HFFc6 (cell line): ENCODE measurements at regions not wholly inside any gene's neighbourhood (a gene's known extent, or its start where the extent isn't known, plus 50 kb on each side); places are given as distances from the start of the nearest gene placed in this dataset.

Source experiments
- DNase-seq: peaks from one replicate; pipeline ENCODE4 v3.0.0-alpha.2; 2018
- H3K27ac Mint-ChIP-seq: 2 replicates; pipeline ENCODE4 v1.8.0; 2020; ENCODE audit warnings: mild to moderate bottlenecking, mixed read lengths
- H3K27me3 Mint-ChIP-seq: 2 replicates; pipeline ENCODE4 v1.8.0; 2021; ENCODE audit warnings: mild to moderate bottlenecking, moderate library complexity, mixed read lengths; ENCODE audit not compliant: insufficient read depth
- H3K36me3 Mint-ChIP-seq: 2 replicates; pipeline ENCODE4 v1.8.0; 2021; ENCODE audit warnings: low read depth, mixed read lengths
- H3K4me1 Mint-ChIP-seq: 2 replicates; pipeline ENCODE4 v1.8.0; 2020; ENCODE audit warnings: low read depth, mixed read lengths
- H3K4me3 Mint-ChIP-seq: 2 replicates; pipeline ENCODE4 v1.8.0; 2020; ENCODE audit warnings: mild to moderate bottlenecking, moderate library complexity, mixed read lengths
- H3K9me3 Mint-ChIP-seq: 2 replicates; pipeline ENCODE4 v1.8.0; 2020; ENCODE audit warnings: mild to moderate bottlenecking, mixed read lengths
- TF ChIP-seq, protein P1 (sequence below): fragments of 200-600 bp; sonication (generic); IDR thresholded peaks from 2 replicates; pipeline ENCODE4 v1.5.0; 2021; ENCODE audit warnings: antibody characterized with exemption, mild to moderate bottlenecking

DNA sequence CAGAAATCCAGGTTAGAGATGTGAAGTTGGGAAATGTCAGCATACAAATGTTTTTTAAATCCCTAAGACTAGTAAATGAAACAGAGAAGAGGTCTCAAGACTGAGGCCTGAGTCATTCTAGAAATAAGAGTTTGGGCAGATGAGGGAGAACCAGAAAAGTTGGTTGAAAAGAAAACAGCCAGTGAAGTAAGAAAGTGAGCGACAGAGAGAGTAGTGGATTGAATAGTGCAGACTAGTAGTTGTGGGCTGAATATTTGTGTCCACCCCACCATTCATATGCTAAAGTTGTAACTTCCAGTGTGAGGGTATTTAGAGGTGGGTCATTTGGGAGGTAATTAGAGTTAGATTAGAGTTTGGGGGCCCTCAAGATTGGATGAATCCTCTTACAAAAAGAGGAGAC is 889.2 kb downstream of the TTLL7 start:
- Mint-ChIP-seq H3K36me3 (peaks cover 4% of the 10 kb centered on the region; the same call in 1 of the 2 replicates), H3K4me3 (no peak overlapping the region), H3K4me1 (no peaks in the 10 kb centered on the region), H3K27me3 (peaks cover 1% of the 10 kb centered on the region; the same call in 1 of the 2 replicates), H3K9me3 (peaks cover 29% of the 10 kb centered on the region), H3K27ac (no peak overlapping the region)
- TF ChIP-seq, protein P1, sequence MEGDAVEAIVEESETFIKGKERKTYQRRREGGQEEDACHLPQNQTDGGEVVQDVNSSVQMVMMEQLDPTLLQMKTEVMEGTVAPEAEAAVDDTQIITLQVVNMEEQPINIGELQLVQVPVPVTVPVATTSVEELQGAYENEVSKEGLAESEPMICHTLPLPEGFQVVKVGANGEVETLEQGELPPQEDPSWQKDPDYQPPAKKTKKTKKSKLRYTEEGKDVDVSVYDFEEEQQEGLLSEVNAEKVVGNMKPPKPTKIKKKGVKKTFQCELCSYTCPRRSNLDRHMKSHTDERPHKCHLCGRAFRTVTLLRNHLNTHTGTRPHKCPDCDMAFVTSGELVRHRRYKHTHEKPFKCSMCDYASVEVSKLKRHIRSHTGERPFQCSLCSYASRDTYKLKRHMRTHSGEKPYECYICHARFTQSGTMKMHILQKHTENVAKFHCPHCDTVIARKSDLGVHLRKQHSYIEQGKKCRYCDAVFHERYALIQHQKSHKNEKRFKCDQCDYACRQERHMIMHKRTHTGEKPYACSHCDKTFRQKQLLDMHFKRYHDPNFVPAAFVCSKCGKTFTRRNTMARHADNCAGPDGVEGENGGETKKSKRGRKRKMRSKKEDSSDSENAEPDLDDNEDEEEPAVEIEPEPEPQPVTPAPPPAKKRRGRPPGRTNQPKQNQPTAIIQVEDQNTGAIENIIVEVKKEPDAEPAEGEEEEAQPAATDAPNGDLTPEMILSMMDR, result no peak
- DNase-seq, result no peak

GRCh38 chr1:83104558-83104957 is 894.4 kb downstream of the TTLL7 start:
- Mint-ChIP-seq H3K4me1 (no peaks in the 10 kb centered on the region), H3K27me3 (no peaks in the 10 kb centered on the region; the same call in 1 of the 2 replicates), H3K36me3 (no peaks in the 10 kb centered on the region), H3K27ac (no peak overlapping the region), H3K4me3 (no peak overlapping the region), H3K9me3 (peaks cover 23% of the 10 kb centered on the region)
- DNase-seq, result no peak
- TF ChIP-seq, protein P1, result no peak

GRCh38 chr1:83103341-83103740 is 895.6 kb downstream of the TTLL7 start:
- Mint-ChIP-seq H3K27ac (no peak overlapping the region), H3K9me3 (peaks cover 11% of the 10 kb centered on the region), H3K36me3 (no peaks in the 10 kb centered on the region), H3K4me3 (no peak overlapping the region), H3K4me1 (no peaks in the 10 kb centered on the region), H3K27me3 (no peaks in the 10 kb centered on the region; the same call in 1 of the 2 replicates)
- TF ChIP-seq, protein P1, result no peak
- DNase-seq, result no peak

- Mint-ChIP-seq H3K27ac (no peak overlapping the region), H3K36me3 (no peaks in the 10 kb centered on the region), H3K4me3 (no peak overlapping the region), H3K27me3 (no peaks in the 10 kb centered on the region; the same call in 1 of the 2 replicates), H3K4me1 (no peaks in the 10 kb centered on the region), H3K9me3 (peaks cover 10% of the 10 kb centered on the region)
- DNase-seq, result no peak
- TF ChIP-seq, protein P1, result no peak
Observed at GRCh38 chr1:83102630-83103071, 896.3 kb downstream of the TTLL7 start.

DNA sequence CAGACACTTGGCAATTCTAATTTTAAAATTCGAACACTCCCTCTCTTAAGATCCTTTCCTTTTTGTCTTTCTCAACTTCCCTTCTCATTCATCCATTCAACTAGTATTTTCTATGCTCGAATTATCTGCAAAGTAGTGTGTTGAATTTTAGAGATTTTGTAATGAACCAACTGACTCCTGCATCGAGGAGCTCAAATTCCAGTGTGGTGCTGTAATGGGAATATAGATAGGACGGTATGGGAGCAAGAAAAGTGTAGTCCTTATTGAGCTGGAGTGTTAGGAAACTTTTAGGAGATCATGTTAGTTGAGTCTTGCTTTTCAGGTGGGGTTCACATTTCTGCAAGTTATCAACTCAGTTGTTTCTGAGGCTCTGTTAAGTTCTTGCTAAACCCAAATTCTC is 897.5 kb downstream of the TTLL7 start:
- no peak overlapping the region for H3K4me3 Mint-ChIP-seq

More for the DNA sequence above, 897.5 kb downstream of the TTLL7 start:
- no peaks in the 10 kb centered on the region for H3K4me1 Mint-ChIP-seq
- no peak overlapping the region for H3K27ac Mint-ChIP-seq
- peaks cover 16% of the 10 kb centered on the region for H3K9me3 Mint-ChIP-seq
- no peaks in the 10 kb centered on the region; the same call in 1 of the 2 replicates for H3K27me3 Mint-ChIP-seq
- no peaks in the 10 kb centered on the region for H3K36me3 Mint-ChIP-seq
- TF ChIP-seq, protein P1, result no peak
- DNase-seq, result no peak
